AG09319 (cell line): ENCODE measurements at regions not wholly inside any gene's neighbourhood (a gene's known extent, or its start where the extent isn't known, plus 50 kb on each side); places are given as distances from the start of the nearest gene placed in this dataset.

ENCODE experiments used
- DNase-seq: peaks from one replicate; pipeline ENCODE4 v3.0.0-alpha.2; 2010; ENCODE audit warnings: low read depth; ENCODE audit errors: extremely low read depth
- CTCF ChIP-seq: IDR thresholded peaks from 2 replicates; pipeline ENCODE4 v1.5.1; 2011; ENCODE audit warnings: low read depth, mild to moderate bottlenecking, inconsistent platforms, low read length, moderate library complexity

- DNase-seq = no peak
- TF ChIP-seq CTCF = no peak
Measured at GRCh38 chr20:60304026-60304590, 345.9 kb downstream of the CDH26 start.

- DNase-seq = no peak
- no peak for TF ChIP-seq CTCF
Measured at GRCh38 chr20:60304931-60305330, 346.7 kb downstream of the CDH26 start.

- no peak for TF ChIP-seq CTCF
- DNase-seq = no peak
Measured at GRCh38 chr20:60306105-60306504, 347.9 kb downstream of the CDH26 start.

GRCh38 chr20:60306551-60306950 is 348.3 kb downstream of the CDH26 start:
- DNase-seq = no peak
- no peak for TF ChIP-seq CTCF

- no peak for TF ChIP-seq CTCF
- DNase-seq = no peak
Measured at GRCh38 chr20:60310560-60311349, 352.5 kb downstream of the CDH26 start.

- TF ChIP-seq CTCF = no peak
- no peak for DNase-seq
Measured at GRCh38 chr20:60313191-60313590, 355.0 kb downstream of the CDH26 start.

- no peak for DNase-seq
- no peak for TF ChIP-seq CTCF
Measured at GRCh38 chr20:60313614-60314013, 355.4 kb downstream of the CDH26 start.
